CD8-positive, alpha-beta memory T cell (primary cell): ENCODE measurements at regions not wholly inside any gene's neighbourhood (a gene's known extent, or its start where the extent isn't known, plus 50 kb on each side); places are given as distances from the start of the nearest gene placed in this dataset.

ENCODE experiments used
- CTCF ChIA-PET: fragments of 350-600 bp; sonication (Branson Sonifier 250); formaldehyde crosslinking; loops from one replicate; lab custom pipeline; 2021; ENCODE audit warnings: antibody characterized with exemption; lab: Charles Lee
- POLR2A ChIA-PET: fragments of 350-600 bp; sonication (Branson Sonifier 250); formaldehyde crosslinking; loops from one replicate; lab custom pipeline; 2021; ENCODE audit warnings: antibody characterized with exemption; lab: Charles Lee
- DNase-seq, 5 donors: peaks; one replicate each; pipeline versions ENCODE4 v3.0.0 to v3.0.0-alpha.2; 2020 to 2022; ENCODE audit warnings: mixed read lengths in 1 of 5
- H3K27ac ChIP-seq: one replicate; pipeline ENCODE4 v1.7.0; 2013; ENCODE audit warnings: low read depth, mild to moderate bottlenecking, low read length, moderate library complexity
- H3K27me3 ChIP-seq: 2 replicates; pipeline ENCODE4 v1.7.0; 2013; ENCODE audit warnings: low read length, mild to moderate bottlenecking; ENCODE audit not compliant: insufficient read depth, poor library complexity, severe bottlenecking
- H3K36me3 ChIP-seq: 2 replicates; pipeline ENCODE4 v1.7.0; 2013; ENCODE audit warnings: mild to moderate bottlenecking, low read length, moderate library complexity; ENCODE audit not compliant: insufficient read depth
- H3K4me1 ChIP-seq: 2 replicates; pipeline ENCODE4 v1.7.0; 2013; ENCODE audit warnings: mild to moderate bottlenecking, low read length, moderate library complexity; ENCODE audit not compliant: insufficient read depth
- H3K4me3 ChIP-seq: 2 replicates; pipeline ENCODE4 v1.7.0; 2013; ENCODE audit warnings: mild to moderate bottlenecking, low read length
- H3K9me3 ChIP-seq: 2 replicates; pipeline ENCODE4 v1.7.0; 2013; ENCODE audit warnings: mild to moderate bottlenecking, low read length
- H3K27ac Mint-ChIP-seq, 8 donors: one replicate each; pipeline ENCODE4 v1.8.0; 2020 to 2021; ENCODE audit warnings: mixed read lengths in 8 of 8, mild to moderate bottlenecking in 6 of 8, inconsistent platforms in 3 of 8, moderate library complexity in 3 of 8
- H3K27me3 Mint-ChIP-seq, 2 donors: one replicate each; pipeline ENCODE4 v1.8.0; 2020 to 2021; ENCODE audit warnings: mixed read lengths in 2 of 2, mild to moderate bottlenecking in 1 of 2, moderate library complexity in 1 of 2
- H3K36me3 Mint-ChIP-seq, 3 donors: one replicate each; pipeline ENCODE4 v1.8.0; 2020 to 2021; ENCODE audit warnings: mixed read lengths in 3 of 3, inconsistent platforms in 1 of 3, mild to moderate bottlenecking in 1 of 3
- H3K4me1 Mint-ChIP-seq, 3 donors: one replicate each; pipeline ENCODE4 v1.8.0; 2020 to 2021; ENCODE audit warnings: mixed read lengths in 3 of 3, inconsistent platforms in 1 of 3, mild to moderate bottlenecking in 1 of 3
- H3K4me3 Mint-ChIP-seq, 7 donors: one replicate each; pipeline ENCODE4 v1.8.0; 2020 to 2021; ENCODE audit warnings: mixed read lengths in 7 of 7, mild to moderate bottlenecking in 6 of 7, moderate library complexity in 4 of 7, inconsistent platforms in 2 of 7
- H3K9me3 Mint-ChIP-seq, 5 donors: one replicate each; pipeline ENCODE4 v1.8.0; 2020 to 2022; ENCODE audit warnings: mixed read lengths in 5 of 5, mild to moderate bottlenecking in 3 of 5, moderate library complexity in 2 of 5, inconsistent platforms in 1 of 5

DNA sequence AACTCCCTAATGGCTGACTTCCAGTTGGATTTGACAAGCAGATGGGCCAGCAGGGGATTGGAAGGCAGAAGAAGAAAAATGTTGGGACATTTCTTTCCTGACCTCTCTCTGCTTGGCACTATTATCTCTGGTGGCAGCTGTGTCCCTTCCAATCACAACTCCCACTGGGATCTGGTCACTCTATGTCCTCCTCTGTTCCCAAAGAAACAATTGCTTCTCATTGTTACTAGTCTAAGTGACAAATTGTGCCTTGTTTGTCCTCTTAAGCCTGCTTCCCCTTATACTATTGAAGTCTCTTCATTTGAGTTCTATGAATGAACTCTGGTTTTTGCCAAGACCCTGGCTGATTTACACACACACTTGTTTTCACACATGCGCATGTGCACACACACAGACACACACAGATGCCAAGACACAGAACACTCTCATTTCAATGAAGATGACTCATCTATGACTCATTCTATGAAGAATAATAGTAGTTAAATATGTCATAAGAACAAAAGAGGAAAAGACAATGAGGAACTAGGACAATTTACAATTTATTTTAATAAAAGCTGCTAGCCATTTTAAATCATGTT is 83.0 kb upstream of the FAR2 start:
- no peaks in the 10 kb centered on the region for H3K4me1 ChIP-seq
- H3K9me3 ChIP-seq, result no peaks in the 10 kb centered on the region
- no peaks in the 10 kb centered on the region for H3K27me3 ChIP-seq
- ChIA-PET POLR2A (no interaction called here), CTCF (no interaction called here)
- no peaks in the 10 kb centered on the region for H3K4me1 Mint-ChIP-seq
- no peak overlapping the region for H3K27ac ChIP-seq
- H3K4me3 Mint-ChIP-seq, result no peak overlapping the region
- no peaks in the 10 kb centered on the region for H3K36me3 Mint-ChIP-seq
- no peak overlapping the region for H3K27ac Mint-ChIP-seq
- H3K9me3 Mint-ChIP-seq, result no peaks in the 10 kb centered on the region
- no peaks in the 10 kb centered on the region for H3K36me3 ChIP-seq
- H3K4me3 ChIP-seq, result no peak overlapping the region
- no peak for DNase-seq
- peaks cover 9 to 46% of the 10 kb centered on the region in 2 donors for H3K27me3 Mint-ChIP-seq

DNA sequence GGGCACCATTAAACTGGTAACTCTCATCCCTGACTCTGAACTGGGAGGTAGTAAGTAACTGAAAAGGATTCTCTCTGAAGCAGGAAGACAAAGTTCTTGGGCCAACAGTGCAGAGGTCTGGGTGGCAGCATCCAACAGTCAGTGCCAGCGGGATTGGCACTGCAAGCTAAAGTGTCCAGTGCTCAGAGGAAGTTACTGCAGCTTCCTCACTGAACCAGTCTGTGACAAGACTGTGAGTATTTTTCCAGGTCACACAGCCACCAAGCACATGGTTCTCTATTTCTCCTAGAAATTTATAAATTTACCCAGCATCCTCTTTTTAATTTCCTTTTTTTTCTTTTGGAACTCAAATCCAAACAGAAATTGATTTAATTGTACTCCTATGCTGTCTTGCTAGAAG is 81.6 kb upstream of the FAR2 start:
- POLR2A ChIA-PET, result no interaction called here
- H3K27me3 Mint-ChIP-seq, result peaks cover 7 to 45% of the 10 kb centered on the region in 2 donors

DNA sequence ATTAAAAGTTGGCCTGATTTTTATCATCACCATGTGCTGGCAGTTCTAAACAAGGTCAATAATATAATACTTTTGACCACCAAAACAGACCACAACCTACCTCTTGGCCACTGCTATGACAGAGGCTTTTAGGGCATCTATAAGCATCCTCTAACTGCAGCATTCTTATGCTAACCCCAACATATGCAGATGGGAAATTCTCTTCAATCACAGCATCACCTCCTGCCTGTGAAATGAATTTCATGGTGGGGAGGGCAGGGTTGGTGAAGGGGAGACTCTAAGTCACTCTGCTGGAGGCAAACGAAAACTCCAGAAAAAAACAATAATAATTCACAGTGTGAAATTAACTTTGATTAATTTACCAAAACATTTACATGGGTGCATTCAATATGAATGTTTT is 78.8 kb upstream of the FAR2 start:
- H3K4me3 ChIP-seq, result no peak overlapping the region
- ChIA-PET POLR2A (no interaction called here), CTCF (interaction anchor here (5.2 kb wide), 1 partner anchor 248 kb away, joined by 30 read pairs; no protein-coding TSS in a partner anchor)
- Mint-ChIP-seq H3K4me3 (no peak overlapping the region), H3K27me3 (peaks cover 13 to 54% of the 10 kb centered on the region in 2 donors), H3K27ac (no peak overlapping the region), H3K9me3 (no peaks in the 10 kb centered on the region), H3K36me3 (no peaks in the 10 kb centered on the region), H3K4me1 (no peaks in the 10 kb centered on the region)
- DNase-seq, result no peak
- no peaks in the 10 kb centered on the region for H3K27me3 ChIP-seq
- no peak overlapping the region for H3K27ac ChIP-seq
- H3K36me3 ChIP-seq, result no peaks in the 10 kb centered on the region
- no peaks in the 10 kb centered on the region for H3K9me3 ChIP-seq
- H3K4me1 ChIP-seq, result no peaks in the 10 kb centered on the region

More for the DNA sequence above, 81.6 kb upstream of the FAR2 start:
- no peaks in the 10 kb centered on the region for H3K4me1 Mint-ChIP-seq
- Histone ChIP-seq H3K4me3 (no peak overlapping the region), H3K9me3 (no peaks in the 10 kb centered on the region), H3K27me3 (no peaks in the 10 kb centered on the region), H3K27ac (no peak overlapping the region), H3K36me3 (no peaks in the 10 kb centered on the region), H3K4me1 (no peaks in the 10 kb centered on the region)
- no peaks in the 10 kb centered on the region for H3K36me3 Mint-ChIP-seq
- CTCF ChIA-PET, result no interaction called here
- no peak overlapping the region for H3K27ac Mint-ChIP-seq
- H3K9me3 Mint-ChIP-seq, result no peaks in the 10 kb centered on the region
- DNase-seq, result no peak
- H3K4me3 Mint-ChIP-seq, result no peak overlapping the region

DNA sequence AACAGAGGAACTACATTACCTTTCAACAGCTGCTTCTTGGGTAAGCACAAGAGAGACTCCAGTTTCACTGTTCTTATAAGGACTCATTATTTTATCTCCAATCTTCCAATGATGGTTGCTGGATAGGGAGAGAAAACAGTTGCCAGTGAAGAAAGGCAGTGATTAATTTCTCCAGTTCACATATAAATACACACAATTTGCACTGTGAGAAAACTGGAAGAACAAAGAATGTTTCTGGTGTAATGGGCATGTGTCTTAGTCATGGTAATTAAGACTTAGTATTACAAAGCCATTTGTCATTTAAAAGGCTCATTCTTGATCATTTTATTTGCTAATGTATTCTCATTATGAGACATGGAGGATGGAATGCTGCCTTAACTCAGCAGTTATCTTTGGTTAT is 78.0 kb upstream of the FAR2 start:
- CTCF ChIA-PET, result interaction anchor here (5.2 kb wide), 1 partner anchor 247 kb away, joined by 30 read pairs; no protein-coding TSS in a partner anchor
- H3K27me3 Mint-ChIP-seq, result peaks cover 10 to 51% of the 10 kb centered on the region in 2 donors
- DNase-seq, result no peak
- Histone ChIP-seq H3K9me3 (no peaks in the 10 kb centered on the region), H3K36me3 (no peaks in the 10 kb centered on the region), H3K4me3 (no peak overlapping the region), H3K27ac (no peak overlapping the region), H3K4me1 (no peaks in the 10 kb centered on the region), H3K27me3 (no peaks in the 10 kb centered on the region)
- H3K27ac Mint-ChIP-seq, result no peak overlapping the region
- no peaks in the 10 kb centered on the region for H3K36me3 Mint-ChIP-seq
- no peaks in the 10 kb centered on the region for H3K4me1 Mint-ChIP-seq
- H3K4me3 Mint-ChIP-seq, result no peak overlapping the region
- POLR2A ChIA-PET, result no interaction called here
- no peaks in the 10 kb centered on the region for H3K9me3 Mint-ChIP-seq

DNA sequence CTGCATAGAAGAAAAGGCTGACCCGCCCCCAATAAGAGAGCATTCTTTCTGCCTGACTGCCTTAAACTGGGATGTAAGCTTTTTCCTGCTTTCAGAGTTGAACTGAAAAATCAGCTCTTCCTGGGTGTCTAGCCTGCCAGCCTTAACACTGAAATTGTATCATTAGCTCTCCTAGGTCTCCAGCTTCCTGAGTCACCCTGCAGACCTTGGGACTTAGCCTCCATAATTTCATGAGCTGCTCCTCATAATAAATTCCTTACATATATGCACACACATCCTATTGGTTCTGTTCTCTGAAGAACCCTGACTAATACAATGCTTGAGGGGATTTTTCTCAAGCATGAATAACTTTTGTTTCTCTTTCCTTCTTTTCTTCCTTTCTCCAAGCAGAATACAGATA is 76.4 kb upstream of the FAR2 start:
- Mint-ChIP-seq H3K9me3 (no peaks in the 10 kb centered on the region), H3K4me1 (no peaks in the 10 kb centered on the region), H3K27ac (no peak overlapping the region), H3K36me3 (no peaks in the 10 kb centered on the region), H3K4me3 (no peak overlapping the region), H3K27me3 (peaks cover 14 to 57% of the 10 kb centered on the region in 2 donors)
- H3K36me3 ChIP-seq, result no peaks in the 10 kb centered on the region
- no peak for DNase-seq
- POLR2A ChIA-PET, result no interaction called here
- H3K4me3 ChIP-seq, result no peak overlapping the region
- H3K27me3 ChIP-seq, result no peaks in the 10 kb centered on the region
- H3K4me1 ChIP-seq, result no peaks in the 10 kb centered on the region
- no peak overlapping the region for H3K27ac ChIP-seq
- CTCF ChIA-PET, result interaction anchor here (1.0 to 5.2 kb wide), 5 partner anchors 14 to 248 kb away, joined by 3 to 30 read pairs (median 4); no protein-coding TSS in a partner anchor
- H3K9me3 ChIP-seq, result no peaks in the 10 kb centered on the region

DNA sequence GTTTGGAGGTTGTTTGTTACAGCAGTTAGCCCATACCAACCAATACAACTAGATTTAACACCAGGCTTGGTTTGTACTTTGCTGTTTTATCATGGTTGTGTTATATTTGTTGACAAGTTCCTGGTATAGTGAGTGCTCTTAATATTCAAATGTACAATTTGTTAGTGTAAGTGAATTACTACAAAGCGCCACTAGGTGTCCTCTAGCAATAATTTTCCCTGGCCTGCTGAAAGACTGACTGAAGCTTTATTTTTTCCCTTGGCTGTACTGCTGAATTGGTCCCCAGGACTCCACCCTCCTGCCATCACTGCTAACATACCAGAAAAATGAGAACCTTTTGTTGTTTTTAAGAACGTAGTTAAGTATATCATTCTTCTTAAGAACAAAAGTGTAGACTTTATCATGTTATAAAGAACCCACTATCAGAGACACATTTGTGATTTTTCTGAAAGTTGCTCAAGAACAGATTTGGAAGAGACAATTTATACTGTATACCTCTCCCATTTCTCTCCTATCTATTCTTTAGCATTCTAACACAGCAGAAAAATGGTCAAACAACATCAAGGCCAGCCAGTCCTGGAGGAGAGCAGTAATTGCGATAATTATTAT is 75.3 kb upstream of the FAR2 start:
- Mint-ChIP-seq H3K36me3 (no peaks in the 10 kb centered on the region), H3K27ac (no peak overlapping the region), H3K9me3 (no peaks in the 10 kb centered on the region), H3K27me3 (peaks cover 12 to 53% of the 10 kb centered on the region in 2 donors), H3K4me3 (no peak overlapping the region), H3K4me1 (no peaks in the 10 kb centered on the region)
- DNase-seq, result peak in 2 of 5 donors; percentile 10 to 21
- ChIA-PET POLR2A (no interaction called here), CTCF (interaction anchor here (1.0 to 5.2 kb wide), 6 partner anchors 13 to 247 kb away, joined by 3 to 30 read pairs (median 4); no protein-coding TSS in a partner anchor)
- Histone ChIP-seq H3K36me3 (no peaks in the 10 kb centered on the region), H3K9me3 (no peaks in the 10 kb centered on the region), H3K4me1 (no peaks in the 10 kb centered on the region), H3K27me3 (no peaks in the 10 kb centered on the region), H3K27ac (no peak overlapping the region), H3K4me3 (no peak overlapping the region)

DNA sequence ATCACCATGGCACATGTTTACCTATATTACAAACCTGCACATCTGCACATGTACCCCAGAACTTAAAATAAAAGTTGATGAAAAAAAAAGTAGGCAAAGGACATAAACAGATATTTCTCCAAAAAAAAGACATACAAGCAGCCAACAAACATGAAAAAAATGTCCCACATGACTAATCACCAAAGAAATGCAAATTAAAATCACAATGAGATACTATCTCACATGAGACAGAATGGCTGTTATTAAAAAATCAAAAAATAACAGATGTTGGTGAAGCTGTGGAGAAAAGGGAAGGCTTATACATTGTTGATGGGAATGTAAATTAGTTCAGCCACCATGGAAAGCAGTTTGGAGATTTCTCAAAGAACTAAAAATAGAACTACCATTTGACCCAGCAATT is 68.0 kb upstream of the FAR2 start:
- no peak overlapping the region for H3K27ac Mint-ChIP-seq
- no peaks in the 10 kb centered on the region for H3K9me3 Mint-ChIP-seq
- H3K36me3 Mint-ChIP-seq, result no peaks in the 10 kb centered on the region
- no peak for DNase-seq
- Histone ChIP-seq H3K27ac (no peak overlapping the region), H3K4me1 (no peaks in the 10 kb centered on the region), H3K9me3 (no peaks in the 10 kb centered on the region), H3K27me3 (no peaks in the 10 kb centered on the region), H3K36me3 (no peaks in the 10 kb centered on the region), H3K4me3 (no peak overlapping the region)
- H3K4me1 Mint-ChIP-seq, result no peaks in the 10 kb centered on the region
- H3K4me3 Mint-ChIP-seq, result no peak overlapping the region
- ChIA-PET CTCF (no interaction called here), POLR2A (no interaction called here)
- H3K27me3 Mint-ChIP-seq, result peaks cover 5 to 8% of the 10 kb centered on the region in 2 donors

DNA sequence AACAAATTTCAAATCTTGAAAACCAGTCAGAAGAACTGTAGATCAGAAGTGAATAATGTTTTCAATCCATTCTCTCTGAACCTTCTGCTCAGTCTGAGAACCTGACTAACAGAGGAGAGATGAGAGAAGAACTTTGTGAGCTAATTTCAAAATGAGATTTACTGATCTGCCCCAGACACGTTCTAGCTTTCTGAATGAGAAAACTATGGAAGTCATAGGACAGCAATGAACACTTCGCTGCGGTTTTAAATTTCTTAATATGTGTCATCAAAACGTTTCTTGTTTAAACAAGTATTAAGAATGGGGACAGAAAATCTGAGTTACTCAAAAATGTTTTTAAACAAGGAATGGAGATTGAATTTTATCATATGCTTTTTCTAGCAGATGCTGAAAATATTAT is 66.6 kb upstream of the FAR2 start:
- no peaks in the 10 kb centered on the region for H3K4me1 ChIP-seq
- H3K36me3 ChIP-seq, result no peaks in the 10 kb centered on the region
- H3K4me1 Mint-ChIP-seq, result no peaks in the 10 kb centered on the region
- no peak overlapping the region for H3K27ac ChIP-seq
- no peaks in the 10 kb centered on the region for H3K9me3 Mint-ChIP-seq
- no peak for DNase-seq
- peaks cover 0 to 4% of the 10 kb centered on the region in 2 donors for H3K27me3 Mint-ChIP-seq
- H3K4me3 Mint-ChIP-seq, result no peak overlapping the region
- ChIA-PET POLR2A (interaction anchor here (0.6 kb wide), 1 partner anchor 331 kb away, joined by 3 read pairs; no protein-coding TSS in a partner anchor), CTCF (no interaction called here)
- H3K27me3 ChIP-seq, result no peaks in the 10 kb centered on the region
- no peak overlapping the region for H3K4me3 ChIP-seq
- no peaks in the 10 kb centered on the region for H3K36me3 Mint-ChIP-seq
- no peaks in the 10 kb centered on the region for H3K9me3 ChIP-seq
- no peak overlapping the region for H3K27ac Mint-ChIP-seq
